ENCODE measurements at regions not wholly inside any gene's neighbourhood (a gene's known extent, or its start where the extent isn't known, plus 50 kb on each side); places are given as distances from the start of the nearest gene placed in this dataset.
"Not testable (repeated sequence)": the region's sequence is repeated elsewhere in the genome, so short reads cannot be mapped to it uniquely, and the experiment has no call there.

GRCh38 chr4:171524903-171525302, 288.3 kb upstream of the GALNTL6 start:
- no peak for TF ChIP-seq CTCF (IDR thresholded peaks at IDR 0.05; ENCODE audit: low read length, missing control alignments)
- H3K4me3 ChIP-seq (replicated peaks; ENCODE audit: low read depth, low read length): no peak overlapping the region
- DNase-seq (ENCODE audit: low read depth): no peak

GRCh38 chr4:171521726-171522125, 291.5 kb upstream of the GALNTL6 start:
- no peak for TF ChIP-seq CTCF (IDR thresholded peaks at IDR 0.05; ENCODE audit: low read length, missing control alignments)
- DNase-seq (ENCODE audit: low read depth): no peak
- no peak overlapping the region for H3K4me3 ChIP-seq (replicated peaks; ENCODE audit: low read depth, low read length)

- TF ChIP-seq CTCF (IDR thresholded peaks at IDR 0.05; ENCODE audit: low read length, missing control alignments): no peak
- no peak overlapping the region for H3K4me3 ChIP-seq (replicated peaks; ENCODE audit: low read depth, low read length)
- no peak for DNase-seq (ENCODE audit: low read depth)
These were observed 293.7 kb upstream of the GALNTL6 start for GRCh38 chr4:171519457-171519856.

- no peak for DNase-seq (ENCODE audit: low read depth)
- no peak for TF ChIP-seq CTCF (IDR thresholded peaks at IDR 0.05; ENCODE audit: low read length, missing control alignments)
- no peak overlapping the region for H3K4me3 ChIP-seq (replicated peaks; ENCODE audit: low read depth, low read length)
These were observed 295.3 kb upstream of the GALNTL6 start for GRCh38 chr4:171517883-171518282.

- no peak for DNase-seq (ENCODE audit: low read depth)
- no peak for TF ChIP-seq CTCF (IDR thresholded peaks at IDR 0.05; ENCODE audit: low read length, missing control alignments)
- no peak overlapping the region for H3K4me3 ChIP-seq (replicated peaks; ENCODE audit: low read depth, low read length)
These were observed 296.5 kb upstream of the GALNTL6 start for GRCh38 chr4:171516694-171517093.

GRCh38 chr4:171484681-171485080, 328.5 kb upstream of the GALNTL6 start:
- no peak overlapping the region for H3K4me3 ChIP-seq (replicated peaks; ENCODE audit: low read depth, low read length)
- DNase-seq (ENCODE audit: low read depth): no peak
- TF ChIP-seq CTCF (IDR thresholded peaks at IDR 0.05; ENCODE audit: low read length, missing control alignments): no peak

GRCh38 chr4:171478181-171478580, 335.0 kb upstream of the GALNTL6 start:
- no peak for TF ChIP-seq CTCF (IDR thresholded peaks at IDR 0.05; ENCODE audit: low read length, missing control alignments)
- no peak overlapping the region for H3K4me3 ChIP-seq (replicated peaks; ENCODE audit: low read depth, low read length)
- DNase-seq (ENCODE audit: low read depth): no peak

GRCh38 chr4:171475111-171475510, 338.1 kb upstream of the GALNTL6 start:
- not testable (repeated sequence) for DNase-seq (ENCODE audit: low read depth)

More at GRCh38 chr4:171475111-171475510, 338.1 kb upstream of the GALNTL6 start:
- H3K4me3 ChIP-seq (replicated peaks; ENCODE audit: low read depth, low read length): not testable (repeated sequence)

All from fibroblast of pulmonary artery (primary cell).